ENCODE measurements at regions not wholly inside any gene's neighbourhood (a gene's known extent, or its start where the extent isn't known, plus 50 kb on each side); places are given as distances from the start of the nearest gene placed in this dataset.

- Histone ChIP-seq H3K27ac (peak overlapping the region; percentile 54 to 79), H3K27me3 (replicated peaks; ENCODE audit: insufficient read depth) (no peaks in the 10 kb centered on the region), H3K9me3 (no peaks in the 10 kb centered on the region), H3K4me3 (no peak overlapping the region), H3K36me3 (no peaks in the 10 kb centered on the region), H3K4me1 (ENCODE audit: control insufficient read depth in 1 of 2, low read depth in 2 of 2) (peaks cover 5 to 38% of the 10 kb centered on the region in 2 donors)
- no peak for TF ChIP-seq CTCF (IDR thresholded peaks at IDR 0.05)
- ATAC-seq (ENCODE audit: insufficient number of reproducible peaks, low FRiP score, low read depth) (no peak), DNase-seq (ENCODE audit: low spot score) (no peak)
These were observed 77.3 kb upstream of the ADRA1D start for GRCh38 chr20:4326195-4327065.

GRCh38 chr20:4325548-4326187 is 76.6 kb upstream of the ADRA1D start:
- Histone ChIP-seq H3K27me3 (replicated peaks; ENCODE audit: insufficient read depth) (no peaks in the 10 kb centered on the region), H3K4me1 (ENCODE audit: control insufficient read depth in 1 of 2, low read depth in 2 of 2) (peaks cover 5 to 38% of the 10 kb centered on the region in 2 donors), H3K36me3 (no peaks in the 10 kb centered on the region), H3K9me3 (no peaks in the 10 kb centered on the region), H3K27ac (peak overlapping the region; percentile 54 to 79), H3K4me3 (no peak overlapping the region)
- no peak for TF ChIP-seq CTCF (IDR thresholded peaks at IDR 0.05)
- no peak for DNase-seq (ENCODE audit: low spot score)
- ATAC-seq (ENCODE audit: insufficient number of reproducible peaks, low FRiP score, low read depth), result peak; percentile 43

GRCh38 chr20:4324611-4325243 is 75.6 kb upstream of the ADRA1D start:
- peaks cover 5 to 31% of the 10 kb centered on the region in 2 donors for H3K4me1 ChIP-seq (ENCODE audit: control insufficient read depth in 1 of 2, low read depth in 2 of 2)
- H3K27ac ChIP-seq, result peak overlapping the region; percentile 54 to 79
- H3K27me3 ChIP-seq (replicated peaks; ENCODE audit: insufficient read depth), result no peaks in the 10 kb centered on the region
- no peak for DNase-seq (ENCODE audit: low spot score)
- TF ChIP-seq CTCF (IDR thresholded peaks at IDR 0.05), result no peak
- H3K9me3 ChIP-seq, result no peaks in the 10 kb centered on the region
- no peak overlapping the region for H3K4me3 ChIP-seq
- no peak for ATAC-seq (ENCODE audit: insufficient number of reproducible peaks, low FRiP score, low read depth)
- H3K36me3 ChIP-seq, result no peaks in the 10 kb centered on the region

GRCh38 chr20:4322499-4322898 is 73.4 kb upstream of the ADRA1D start:
- H3K27me3 ChIP-seq (replicated peaks; ENCODE audit: insufficient read depth), result no peaks in the 10 kb centered on the region
- no peaks in the 10 kb centered on the region for H3K9me3 ChIP-seq
- ATAC-seq (ENCODE audit: insufficient number of reproducible peaks, low FRiP score, low read depth), result no peak
- H3K27ac ChIP-seq, result no peak overlapping the region
- DNase-seq (ENCODE audit: low spot score), result no peak
- no peaks in the 10 kb centered on the region for H3K36me3 ChIP-seq
- peaks cover 5 to 17% of the 10 kb centered on the region in 2 donors for H3K4me1 ChIP-seq (ENCODE audit: control insufficient read depth in 1 of 2, low read depth in 2 of 2)
- H3K4me3 ChIP-seq, result no peak overlapping the region
- no peak for TF ChIP-seq CTCF (IDR thresholded peaks at IDR 0.05)

GRCh38 chr20:4320291-4320690 is 71.2 kb upstream of the ADRA1D start:
- no peak for DNase-seq (ENCODE audit: low spot score)

More at GRCh38 chr20:4320291-4320690, 71.2 kb upstream of the ADRA1D start:
- Histone ChIP-seq H3K27ac (no peak overlapping the region), H3K9me3 (no peaks in the 10 kb centered on the region), H3K36me3 (no peaks in the 10 kb centered on the region), H3K27me3 (replicated peaks; ENCODE audit: insufficient read depth) (no peaks in the 10 kb centered on the region), H3K4me3 (no peak overlapping the region), H3K4me1 (ENCODE audit: control insufficient read depth in 1 of 2, low read depth in 2 of 2) (peaks cover 0 to 3% of the 10 kb centered on the region in 2 donors)
- ATAC-seq (ENCODE audit: insufficient number of reproducible peaks, low FRiP score, low read depth), result no peak
- no peak for TF ChIP-seq CTCF (IDR thresholded peaks at IDR 0.05)

All from thoracic aorta (tissue), 2 donors.